T-helper 1 cell (primary cell): ENCODE measurements at regions not wholly inside any gene's neighbourhood (a gene's known extent, or its start where the extent isn't known, plus 50 kb on each side); places are given as distances from the start of the nearest gene placed in this dataset.

Experiments
- DNase-seq, 5 donors: peaks; one replicate each; pipeline ENCODE4 v3.0.0-alpha.2; 2012 to 2020

DNA sequence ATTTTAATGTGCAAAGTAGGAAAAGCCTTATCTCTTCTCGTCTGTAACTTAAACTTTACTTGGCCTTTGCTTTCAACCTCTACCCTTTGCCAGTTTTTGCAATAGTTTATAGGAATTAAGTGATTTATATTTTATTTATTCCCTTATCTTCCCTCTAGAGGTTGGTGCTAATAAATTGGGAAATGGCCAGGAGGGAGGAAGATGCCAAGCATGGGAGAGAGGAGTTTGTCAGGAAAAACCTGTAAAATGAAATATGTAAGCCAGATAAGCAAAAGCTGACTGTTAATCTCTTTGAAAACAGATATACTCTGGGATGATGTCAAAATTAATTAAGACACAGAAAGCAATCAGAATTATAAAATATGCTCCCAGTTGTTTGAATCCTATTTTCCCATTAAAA, 484.5 kb downstream of the NR2F1-AS1 start:
- no peak for DNase-seq

DNA sequence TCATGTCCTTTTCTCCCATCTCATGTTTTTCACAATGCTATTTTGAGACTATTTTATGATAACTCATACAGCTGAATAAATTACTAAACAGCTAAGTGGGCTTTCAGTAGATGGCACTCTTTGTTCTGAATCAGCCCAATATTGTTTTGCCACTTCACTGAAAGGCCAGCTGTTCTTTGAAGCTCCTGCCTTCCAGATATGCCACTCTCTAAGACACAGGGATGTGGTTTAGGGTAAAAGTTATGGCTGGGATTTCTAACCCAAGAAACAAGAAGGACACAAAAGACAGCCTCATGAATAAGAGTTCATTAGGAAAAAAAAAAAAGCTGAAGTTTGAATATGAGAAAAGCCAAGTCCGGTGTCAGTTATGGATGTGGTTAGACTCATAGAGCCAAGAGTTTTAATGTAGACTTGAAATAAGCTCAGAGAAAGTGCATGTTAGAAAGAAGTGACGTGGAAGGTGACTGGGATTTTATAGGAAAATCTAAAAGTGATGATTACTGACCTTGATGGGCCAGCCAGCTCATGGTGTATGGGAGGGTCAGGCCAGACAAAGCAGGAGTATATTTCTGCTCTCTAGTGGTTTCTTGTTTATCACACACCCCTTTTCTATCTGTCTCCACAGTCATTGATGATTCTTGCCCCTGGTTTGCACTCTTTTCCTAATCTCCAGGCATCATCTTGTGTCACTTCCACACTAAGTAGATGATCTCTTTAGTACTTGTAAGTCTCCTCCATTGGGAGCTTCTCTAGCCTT, 488.5 kb downstream of the NR2F1-AS1 start:
- no peak for DNase-seq

DNA sequence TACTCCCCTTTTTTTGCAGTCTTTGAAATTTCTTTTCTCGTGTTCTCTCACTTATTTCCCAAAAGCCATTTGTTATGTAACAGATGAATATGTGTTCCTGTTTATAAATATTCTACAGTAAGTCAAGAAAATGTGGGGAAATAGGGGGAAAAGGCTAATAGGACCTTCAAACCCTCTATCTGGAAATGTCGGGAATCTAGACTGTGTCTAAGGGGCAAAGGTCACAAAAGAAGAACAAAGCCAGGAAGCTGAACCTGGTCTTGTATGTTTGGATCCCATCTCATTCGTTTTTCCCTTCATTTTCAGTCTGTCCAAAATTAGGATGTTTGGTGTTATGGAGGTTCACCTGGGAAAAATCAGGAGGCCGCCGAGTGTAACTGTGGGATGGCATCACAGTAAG, 490.3 kb downstream of the NR2F1-AS1 start:
- DNase-seq, result no peak

DNA sequence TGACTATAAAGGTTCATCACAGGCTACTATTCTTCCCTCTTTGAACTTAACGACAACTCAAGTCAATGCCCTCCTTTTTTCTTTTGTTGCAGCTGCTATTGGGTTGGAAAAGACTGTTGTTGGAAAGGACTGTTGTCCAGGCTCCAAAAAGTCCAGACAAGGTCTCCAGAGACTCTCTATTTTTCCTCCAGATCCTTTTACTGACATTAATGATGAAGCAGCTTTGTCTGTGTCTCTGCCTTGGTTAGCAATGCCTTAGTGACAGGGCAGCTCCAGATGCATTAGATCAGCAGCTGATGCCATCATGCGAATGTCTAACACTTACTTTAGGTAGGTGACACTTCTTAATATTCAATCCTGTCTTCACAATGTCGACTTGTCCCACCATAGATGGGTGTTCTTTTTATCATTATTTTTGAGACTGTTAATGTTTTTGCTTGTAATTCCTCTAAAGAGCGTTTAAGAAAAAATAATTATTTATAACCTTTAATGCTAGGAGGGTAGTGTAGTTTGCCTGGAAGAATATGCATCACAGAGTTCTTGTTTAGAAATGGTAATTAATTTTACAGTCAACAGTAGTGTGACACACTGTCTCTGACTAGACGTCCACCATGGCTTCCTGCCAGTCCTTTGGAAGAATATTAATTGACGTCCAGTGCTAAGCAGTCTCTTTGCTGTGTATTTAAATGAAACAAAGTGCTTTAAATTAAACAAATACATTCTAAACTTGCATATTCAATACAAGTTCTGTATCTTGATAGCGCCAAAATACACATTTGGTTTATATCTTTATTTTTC, 492.2 kb downstream of the NR2F1-AS1 start:
- no peak for DNase-seq

DNA sequence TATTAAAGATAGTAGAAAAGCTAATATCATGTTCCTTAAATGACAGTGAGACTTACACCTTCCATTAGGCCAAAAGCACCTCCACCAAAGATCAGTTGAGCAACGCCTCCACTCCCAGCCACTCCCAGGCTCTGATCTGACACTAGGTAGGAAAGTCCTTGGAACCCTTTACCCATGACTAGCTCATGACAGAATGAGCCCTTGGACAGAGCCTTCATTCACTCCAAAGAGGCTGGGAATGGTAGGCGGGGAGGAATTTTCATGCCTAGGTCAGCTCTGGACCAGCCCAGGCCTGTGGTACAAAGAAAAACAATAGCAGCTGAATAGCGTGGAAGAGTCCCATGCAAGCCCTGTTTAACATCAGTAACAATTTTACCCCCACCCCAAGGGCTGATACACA, 493.7 kb downstream of the NR2F1-AS1 start:
- no peak for DNase-seq

DNA sequence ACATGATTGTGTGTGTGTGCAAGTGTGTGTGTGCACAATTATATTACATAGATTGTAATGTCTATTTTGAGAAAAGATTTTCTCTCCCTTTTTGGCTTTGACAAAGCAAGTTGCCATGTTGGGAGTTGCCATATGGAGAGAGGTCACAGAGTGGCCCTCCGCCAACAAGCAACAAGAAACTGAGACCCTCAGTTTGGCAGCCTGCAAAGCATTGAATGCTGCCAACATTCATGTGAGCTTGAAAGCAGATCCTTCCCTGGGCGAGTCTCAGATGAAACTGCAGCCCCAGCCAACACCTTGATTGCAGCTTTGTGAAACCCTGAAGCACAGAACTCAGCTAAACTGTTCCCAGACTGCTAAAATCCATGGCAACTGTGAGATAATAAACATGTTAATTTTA, 498.0 kb downstream of the NR2F1-AS1 start:
- no peak for DNase-seq

DNA sequence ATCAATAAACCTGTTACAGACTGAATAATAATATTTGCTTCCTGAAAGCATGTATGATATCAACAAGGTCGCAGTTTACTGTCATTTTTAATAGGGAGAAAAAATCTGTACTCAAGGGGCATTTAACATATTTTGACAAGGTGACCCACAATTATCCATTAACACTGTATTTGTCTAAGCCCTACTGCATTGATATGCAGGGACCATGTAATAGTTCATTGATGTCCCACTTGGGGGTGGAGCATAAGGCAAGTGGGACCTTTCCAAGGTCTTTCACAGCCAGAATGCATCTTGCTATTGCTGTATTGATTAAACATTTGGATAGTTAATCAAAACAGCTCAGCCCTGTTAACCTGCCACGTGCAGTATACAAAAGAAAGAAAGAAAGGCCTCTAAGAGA, 502.0 kb downstream of the NR2F1-AS1 start:
- no peak for DNase-seq

DNA sequence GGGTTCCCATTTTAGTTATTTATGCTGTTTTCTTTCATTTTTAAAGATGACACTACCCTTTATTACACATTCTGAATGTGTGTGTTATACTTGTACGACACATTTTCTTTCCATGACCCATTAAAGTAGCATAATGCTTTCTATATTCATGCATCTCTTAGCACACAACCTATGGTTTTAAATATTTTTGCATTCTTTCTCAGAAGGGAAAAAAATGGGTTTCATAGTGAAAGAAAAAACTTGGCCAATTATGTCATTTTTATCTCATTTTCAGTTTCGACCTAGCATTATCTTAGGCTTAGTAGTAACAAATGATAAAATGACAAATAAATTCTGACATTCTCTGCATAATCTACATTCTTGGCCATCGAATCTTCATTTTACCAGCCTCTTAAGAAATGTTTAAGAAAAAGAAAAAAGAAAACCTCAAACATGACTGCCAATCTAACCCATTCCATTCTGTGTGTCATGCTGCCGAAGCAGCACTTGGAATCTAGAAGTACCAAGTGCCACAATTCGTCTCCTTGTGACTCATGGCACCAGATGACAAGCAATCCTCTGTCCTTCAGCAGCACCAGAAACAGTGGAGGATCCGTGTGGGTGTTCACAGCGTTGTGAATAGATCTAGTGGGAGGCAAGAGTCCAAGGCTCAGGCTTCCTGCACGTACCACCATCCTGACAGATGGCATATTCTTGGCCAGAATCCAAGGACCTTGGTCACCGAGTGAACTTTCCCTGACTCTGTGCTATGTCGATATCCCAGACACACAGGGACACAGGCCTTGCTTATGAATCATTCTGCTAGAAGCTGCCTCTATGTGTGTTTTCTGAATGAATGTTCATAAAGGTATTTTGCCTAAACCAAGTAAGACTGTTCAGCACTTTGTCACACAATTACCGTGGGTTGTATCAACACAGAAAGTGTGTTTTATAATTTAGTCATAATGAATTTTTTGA, 502.7 kb downstream of the NR2F1-AS1 start:
- DNase-seq, result no peak

DNA sequence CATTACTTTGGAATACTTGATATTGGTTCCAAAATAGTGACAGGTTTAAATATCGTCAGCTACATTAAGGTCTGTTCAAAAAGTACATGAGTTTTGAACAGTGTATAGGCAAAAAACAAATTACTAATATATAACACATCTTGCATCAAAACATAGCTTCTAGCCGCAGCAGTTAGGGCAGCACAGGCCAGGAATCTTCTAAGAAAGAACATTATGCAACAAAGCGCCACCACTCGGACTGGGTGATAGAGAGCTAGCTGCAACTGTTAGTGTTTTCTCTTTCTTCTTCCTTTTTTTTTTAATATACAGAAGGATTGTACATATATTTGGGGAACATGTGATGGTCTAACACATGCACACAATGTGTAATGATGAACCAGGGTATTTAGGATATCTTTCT, 504.5 kb downstream of the NR2F1-AS1 start:
- no peak for DNase-seq

DNA sequence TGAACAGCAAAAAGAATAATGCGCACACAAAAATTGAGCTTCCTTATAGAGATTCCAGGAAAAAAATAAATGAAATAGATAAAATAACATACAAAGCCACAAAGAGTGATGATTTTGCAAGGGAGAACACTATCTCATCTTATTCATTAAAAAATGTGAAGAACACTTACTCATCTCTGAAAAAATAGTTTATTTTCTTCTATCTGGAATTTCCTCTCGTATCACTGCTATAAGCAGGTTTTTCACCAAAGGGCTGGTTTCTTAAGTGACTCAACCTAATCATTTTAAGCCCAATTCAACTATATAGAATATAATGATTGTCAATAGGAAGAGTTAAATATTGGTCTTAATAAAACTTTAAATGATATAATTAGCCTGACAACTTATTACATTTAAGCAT, 504.9 kb downstream of the NR2F1-AS1 start:
- DNase-seq, result no peak

DNA sequence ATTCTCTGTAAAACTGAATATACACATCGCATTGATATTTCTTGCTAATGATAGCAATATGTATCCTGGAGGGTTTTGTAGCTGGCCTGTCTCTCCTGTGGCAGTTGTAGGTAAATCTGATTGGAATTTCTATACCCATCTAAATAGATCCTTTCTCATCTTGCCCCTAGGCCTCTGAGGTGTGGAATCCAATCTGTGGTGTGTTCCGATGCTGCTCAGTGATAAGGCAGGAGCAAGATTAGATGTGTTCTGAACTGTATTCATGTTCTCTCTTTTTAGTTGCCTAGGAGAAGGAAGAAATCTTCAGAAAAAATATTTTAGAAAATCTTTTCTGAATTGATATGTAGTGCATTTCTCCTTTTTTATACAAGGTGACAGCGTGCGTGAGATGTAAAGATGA, 507.5 kb downstream of the NR2F1-AS1 start:
- DNase-seq, result no peak

DNA sequence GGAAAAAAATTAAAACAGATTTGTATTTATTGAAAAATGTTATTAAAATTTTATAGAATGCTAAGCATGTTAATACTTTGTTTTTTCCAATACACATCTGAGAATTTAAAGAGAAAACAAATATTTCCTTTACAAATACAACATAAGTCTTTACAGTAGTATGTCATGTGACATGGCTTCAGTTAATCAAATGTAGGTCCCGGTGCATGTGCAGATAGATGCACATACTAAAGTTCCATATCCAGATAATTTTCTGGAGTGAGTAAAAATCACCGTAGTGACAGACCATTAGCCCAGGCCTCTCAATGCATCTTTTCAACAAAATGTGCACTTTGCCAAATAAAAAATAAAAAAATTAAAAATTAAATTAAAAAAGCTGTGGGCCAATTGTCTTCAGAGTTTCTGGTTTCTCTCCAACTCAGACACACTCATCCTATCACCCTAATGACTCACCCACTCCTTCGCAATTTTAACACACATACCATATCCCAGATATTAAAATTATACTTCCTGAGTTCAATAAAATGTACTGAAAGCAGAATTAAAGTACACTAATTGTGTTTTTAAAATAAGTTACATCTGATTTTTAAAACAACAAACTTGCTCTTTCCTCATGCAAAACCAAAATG, 508.1 kb downstream of the NR2F1-AS1 start:
- DNase-seq, result no peak

DNA sequence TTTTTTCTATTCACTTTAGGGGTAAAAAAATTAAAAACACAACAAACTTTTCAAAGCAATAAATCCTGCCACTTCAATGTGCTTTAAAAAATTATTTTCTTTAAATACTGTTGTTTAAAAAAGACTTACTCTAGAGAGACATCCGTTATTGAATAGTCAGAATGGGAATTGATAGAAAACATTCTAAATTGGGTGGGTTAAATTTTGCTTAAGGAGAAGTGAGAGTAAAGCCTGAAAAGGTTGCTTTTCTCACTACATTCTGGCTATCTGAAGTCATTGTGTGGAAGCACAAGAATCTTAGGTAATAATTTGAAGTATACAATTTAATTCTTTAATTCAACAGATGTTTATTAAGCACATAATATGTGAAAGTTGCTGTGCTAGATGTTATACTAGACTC, 509.3 kb downstream of the NR2F1-AS1 start:
- DNase-seq, result no peak

DNA sequence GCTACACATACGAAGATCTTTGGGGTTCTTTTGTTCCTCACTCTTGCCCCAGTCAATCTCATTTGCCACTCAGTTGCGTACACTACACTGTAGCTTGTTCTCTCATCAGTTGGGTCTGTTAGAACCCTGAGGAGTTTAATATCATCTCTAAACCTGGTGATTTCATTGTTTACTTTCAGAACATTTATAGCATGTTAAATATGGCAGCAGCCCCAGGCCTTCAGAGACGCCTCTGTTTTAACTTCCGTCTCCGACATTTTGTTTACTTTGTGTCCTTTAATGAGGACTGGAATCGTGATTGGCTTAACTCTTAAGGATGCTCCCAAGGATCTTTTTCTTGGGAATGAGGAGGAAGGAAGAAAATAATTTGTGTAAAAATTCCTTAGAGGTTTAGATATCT, 510.1 kb downstream of the NR2F1-AS1 start:
- no peak for DNase-seq

DNA sequence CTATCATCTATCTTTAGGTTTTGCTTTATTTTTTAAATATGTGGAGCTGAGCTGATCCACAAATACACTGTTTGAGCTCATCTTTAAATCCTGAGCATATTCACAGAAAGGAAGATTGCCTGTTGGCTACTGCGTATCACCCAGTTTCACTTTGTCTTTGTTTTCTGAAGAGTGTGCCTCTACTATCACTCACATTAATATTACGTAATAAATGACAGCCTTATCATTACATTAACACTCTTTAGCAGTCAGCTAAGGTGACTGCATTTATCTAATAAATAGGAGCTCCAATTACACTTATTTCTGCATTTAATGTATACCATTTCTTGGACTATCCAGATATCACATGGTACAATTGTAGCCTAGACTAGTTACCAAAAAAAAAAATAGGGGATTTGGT, 511.7 kb downstream of the NR2F1-AS1 start:
- DNase-seq, result no peak

DNA sequence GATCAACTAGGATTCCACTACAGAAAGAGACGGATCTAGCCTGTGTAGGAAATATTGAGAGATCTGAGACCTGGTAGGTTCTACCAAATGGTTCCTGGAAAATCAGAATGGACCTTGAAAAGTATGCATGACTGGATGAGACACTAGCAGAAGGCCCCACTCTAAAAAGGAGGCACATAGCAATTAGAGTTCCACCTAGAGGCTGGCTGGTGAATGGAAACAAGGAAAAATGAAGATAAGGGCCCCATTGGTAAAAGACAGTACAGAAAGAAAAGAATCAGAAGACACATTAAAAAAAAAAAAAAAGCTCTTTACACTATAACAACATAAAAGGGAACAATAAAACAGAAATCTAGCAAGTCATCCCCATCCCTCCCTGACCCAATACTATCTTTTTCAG, 518.5 kb downstream of the NR2F1-AS1 start:
- DNase-seq, result no peak

DNA sequence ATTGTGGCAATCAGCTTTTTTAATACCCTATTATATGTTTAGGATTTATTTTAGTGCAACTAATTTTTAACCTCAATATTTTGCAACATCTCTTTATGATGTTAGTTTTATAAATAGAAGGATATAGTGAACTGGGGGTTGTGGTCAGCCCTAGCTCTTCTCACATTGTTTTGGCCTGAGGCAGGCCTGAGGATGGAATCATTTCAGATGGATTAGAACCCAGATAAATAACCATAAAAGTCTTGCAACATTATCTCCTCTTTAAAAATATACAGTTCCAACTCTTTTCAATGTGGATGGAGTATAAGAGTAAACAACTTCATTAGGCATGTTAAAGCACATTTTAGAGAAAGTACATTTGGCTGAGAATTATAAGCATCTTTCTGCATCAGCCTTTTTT, 522.7 kb downstream of the NR2F1-AS1 start:
- DNase-seq, result no peak

DNA sequence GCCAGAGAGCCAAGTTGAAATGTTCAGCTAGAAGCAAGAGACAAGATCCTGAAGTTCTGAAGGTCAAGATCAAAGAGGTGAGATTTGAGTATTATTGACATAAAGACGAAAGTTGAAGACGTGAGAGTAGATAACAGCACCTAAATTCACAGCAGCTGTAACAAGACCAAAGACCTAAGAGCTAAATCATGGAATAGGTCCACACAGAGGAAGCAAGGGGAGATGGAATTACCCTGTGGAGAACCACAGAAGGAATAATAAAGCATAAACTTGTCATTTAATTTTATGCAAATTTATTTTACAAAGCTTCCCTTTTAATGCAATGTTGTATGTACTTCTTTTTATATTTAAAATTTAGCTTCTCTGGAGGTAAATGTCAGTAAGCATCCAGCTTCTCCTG, 523.7 kb downstream of the NR2F1-AS1 start:
- no peak for DNase-seq

DNA sequence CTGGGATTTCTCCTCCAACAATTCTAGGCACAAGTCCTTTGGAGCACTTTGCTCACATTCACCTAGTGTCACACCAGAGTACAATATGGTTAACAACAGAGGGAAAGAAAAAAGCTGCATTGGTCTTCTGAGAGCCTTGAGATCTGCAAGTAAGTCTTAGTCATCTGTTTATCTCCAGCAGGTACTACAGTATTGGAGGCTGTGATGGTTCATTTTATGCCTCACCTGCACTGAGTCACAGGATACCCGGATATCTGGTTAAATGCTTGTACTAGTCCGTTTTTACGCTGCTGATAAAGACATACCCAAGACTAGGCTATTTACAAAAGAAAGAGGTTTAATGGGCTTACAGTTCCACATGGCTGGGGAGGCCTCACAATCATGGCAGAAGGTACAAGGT, 525.0 kb downstream of the NR2F1-AS1 start:
- DNase-seq, result no peak

DNA sequence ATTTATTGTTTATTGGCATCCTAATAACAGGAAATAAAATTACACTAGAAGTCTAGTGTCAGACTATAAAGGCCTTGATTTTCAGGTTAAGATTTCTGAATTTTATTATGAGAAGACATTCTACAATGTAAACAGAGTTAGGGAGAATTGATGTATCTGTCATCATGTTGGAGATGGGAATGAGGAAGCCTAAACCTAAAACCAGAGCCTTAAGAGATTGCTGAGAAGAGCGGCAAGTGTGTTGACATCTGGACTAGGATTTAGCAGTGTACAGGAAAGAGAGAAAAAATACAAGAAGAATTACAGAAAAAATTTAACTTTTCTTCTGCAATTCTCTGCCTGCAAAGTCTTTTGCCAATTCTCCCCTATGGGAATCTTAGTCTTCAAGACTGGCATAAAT, 525.5 kb downstream of the NR2F1-AS1 start:
- DNase-seq, result no peak

DNA sequence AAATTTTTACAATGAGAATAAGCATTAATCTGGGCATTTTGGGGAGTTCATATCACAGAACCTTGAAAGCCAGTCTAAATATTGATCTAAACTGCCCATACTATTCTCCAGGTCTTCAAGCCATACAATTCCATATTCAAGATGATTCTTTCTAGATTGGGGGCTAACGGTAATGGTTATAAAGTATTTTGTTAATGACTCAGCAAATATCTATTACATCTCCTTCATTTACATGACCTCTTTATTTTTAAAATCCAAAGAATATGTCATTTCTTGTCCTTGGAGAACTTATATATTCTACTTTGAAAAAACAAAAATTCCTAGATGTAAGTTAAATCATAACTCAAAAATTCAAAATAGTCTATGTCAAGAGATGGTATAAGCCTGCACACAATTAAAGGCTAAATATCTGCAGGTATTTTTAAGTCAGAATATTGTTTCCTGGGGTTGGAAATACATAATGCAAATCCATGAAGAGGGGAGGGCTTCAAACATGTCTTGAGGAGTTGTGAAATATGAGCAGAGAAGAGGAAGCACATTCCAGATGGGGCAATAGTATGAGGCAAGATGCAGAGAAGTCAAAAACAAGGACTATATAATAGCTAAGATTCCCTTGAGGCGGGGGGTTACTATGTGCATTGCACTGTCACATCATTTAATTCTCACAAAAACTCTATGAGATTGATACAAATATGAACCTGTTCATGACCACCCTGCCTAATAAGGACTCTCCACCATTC, 526.4 kb downstream of the NR2F1-AS1 start:
- DNase-seq, result no peak

DNA sequence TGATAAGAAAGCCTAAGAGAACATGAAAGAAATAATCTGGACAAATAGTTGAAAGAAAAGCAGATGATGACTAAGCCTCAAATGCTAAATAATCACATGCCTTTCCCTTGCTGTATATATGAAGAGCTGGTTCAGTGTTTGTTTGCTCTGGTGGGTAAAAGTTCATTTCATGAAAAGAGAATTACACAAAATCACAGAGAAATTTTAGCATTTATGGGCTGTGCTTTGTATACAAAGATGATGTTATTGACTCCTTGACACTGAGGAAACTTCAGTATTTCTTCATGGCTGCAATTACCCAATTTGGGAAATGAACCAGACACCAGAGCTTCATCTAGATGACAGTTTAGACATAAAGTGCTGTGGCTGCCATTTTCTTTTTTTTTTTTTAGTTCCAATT, 527.2 kb downstream of the NR2F1-AS1 start:
- DNase-seq, result no peak
